PC-3 (cell line): ENCODE measurements at regions not wholly inside any gene's neighbourhood (a gene's known extent, or its start where the extent isn't known, plus 50 kb on each side); places are given as distances from the start of the nearest gene placed in this dataset.

ENCODE experiments used
- ATAC-seq: fragments of 200-7000 bp; cut with Tn5 transposase; 2 replicates; pipeline ENCODE4 v1.9.1; 2020; ENCODE audit warnings: mild to moderate bottlenecking, moderate library complexity
- BruUV-seq: library from RNA; stranded (reverse); fragments of 400-500 nt; replicated peaks from 2 replicates; lab custom pipeline; 2021; lab: Mats Ljungman, UMichigan
- CTCF ChIA-PET: fragments of 300-600 bp; sonication (Branson Sonifier 250); formaldehyde crosslinking; loops from one replicate; lab custom pipeline; 2022; ENCODE audit warnings: antibody characterized with exemption; lab: Charles Lee
- POLR2A ChIA-PET: fragments of 300-600 bp; sonication (Branson Sonifier 250); formaldehyde crosslinking; loops from one replicate; lab custom pipeline; 2022; ENCODE audit warnings: antibody characterized with exemption; ENCODE audit not compliant: unreplicated experiment; lab: Charles Lee
- DNase-seq: peaks from one replicate; pipeline ENCODE4 v3.0.0-alpha.2; 2015
- H2AFZ ChIP-seq: fragments of 300-600 bp; sonication (generic); 2 replicates; pipeline ENCODE4 v1.6.0; 2016; ENCODE audit warnings: antibody characterized with exemption, low read length
- H3F3A ChIP-seq: fragments of 300-600 bp; sonication (generic); one replicate; pipeline ENCODE4 v1.6.0; 2017; ENCODE audit warnings: antibody characterized with exemption, low read length, control low read depth, mild to moderate bottlenecking; ENCODE audit not compliant: unreplicated experiment
- H3K27ac ChIP-seq: fragments of 300-600 bp; sonication (generic); 2 replicates; pipeline ENCODE4 v1.5.1; 2016; ENCODE audit warnings: mild to moderate bottlenecking, low read length
- H3K27me3 ChIP-seq: fragments of 300-600 bp; sonication (generic); 2 replicates; pipeline ENCODE4 v1.6.1; 2016; ENCODE audit warnings: low read length, mixed read lengths
- H3K36me3 ChIP-seq: fragments of 300-600 bp; sonication (generic); 2 replicates; pipeline ENCODE4 v1.6.1; 2016; ENCODE audit warnings: low read depth, mixed run types, low read length, mixed read lengths
- H3K4me1 ChIP-seq: fragments of 300-600 bp; sonication (generic); 2 replicates; pipeline ENCODE4 v1.5.1; 2016; ENCODE audit warnings: low read length; ENCODE audit not compliant: insufficient read depth
- H3K4me2 ChIP-seq: fragments of 300-600 bp; sonication (generic); 2 replicates; pipeline ENCODE4 v1.6.0; 2016; ENCODE audit warnings: low read length
- H3K4me3 ChIP-seq: fragments of 300-600 bp; sonication (generic); 2 replicates; pipeline ENCODE4 v1.5.1; 2016; ENCODE audit warnings: mild to moderate bottlenecking, low read length, mixed read lengths
- H3K79me2 ChIP-seq: fragments of 300-600 bp; sonication (generic); 2 replicates; pipeline ENCODE4 v1.6.1; 2017; ENCODE audit warnings: low read length, mixed read lengths
- H3K9ac ChIP-seq: fragments of 300-600 bp; sonication (generic); 2 replicates; pipeline ENCODE4 v1.6.0; 2016; ENCODE audit warnings: mild to moderate bottlenecking, low read length
- H3K9me2 ChIP-seq: fragments of 300-600 bp; sonication (generic); replicated peaks from 2 replicates; pipeline ENCODE4 v1.6.1; 2016; ENCODE audit warnings: mixed run types, low read length, mixed read lengths
- H3K9me3 ChIP-seq: fragments of 300-600 bp; sonication (generic); 2 replicates; pipeline ENCODE4 v1.6.1; 2016; ENCODE audit warnings: low read length, mixed read lengths
- H4K20me1 ChIP-seq: fragments of 300-600 bp; sonication (generic); 2 replicates; pipeline ENCODE4 v1.6.1; 2016; ENCODE audit warnings: low read length, mixed read lengths
- EZH2 ChIP-seq: fragments of 300-600 bp; sonication (generic); IDR thresholded peaks from one replicate; pipeline ENCODE4 v1.6.1; 2017; ENCODE audit warnings: antibody characterized with exemption, mild to moderate bottlenecking, low read length; ENCODE audit not compliant: unreplicated experiment
- EZH2phosphoT487 ChIP-seq: fragments of 300-600 bp; sonication (generic); IDR thresholded peaks from 2 replicates; pipeline ENCODE4 v1.6.1; 2018; ENCODE audit warnings: mild to moderate bottlenecking, antibody characterized with exemption, low read length, borderline replicate concordance
- intact Hi-C: fragments of 100-400 bp; cut with micrococcal nuclease; formaldehyde crosslinking; loops from 2 replicates; pipeline ENCODE4 v1.9.0; 2023
- TF ChIP-seq, protein P1 (sequence below): fragments of 300-600 bp; sonication (generic); conservative IDR thresholded peaks from 2 replicates; pipeline ENCODE4 v1.5.1; 2017; ENCODE audit warnings: antibody characterized with exemption, low read depth, mild to moderate bottlenecking, low read length

DNA sequence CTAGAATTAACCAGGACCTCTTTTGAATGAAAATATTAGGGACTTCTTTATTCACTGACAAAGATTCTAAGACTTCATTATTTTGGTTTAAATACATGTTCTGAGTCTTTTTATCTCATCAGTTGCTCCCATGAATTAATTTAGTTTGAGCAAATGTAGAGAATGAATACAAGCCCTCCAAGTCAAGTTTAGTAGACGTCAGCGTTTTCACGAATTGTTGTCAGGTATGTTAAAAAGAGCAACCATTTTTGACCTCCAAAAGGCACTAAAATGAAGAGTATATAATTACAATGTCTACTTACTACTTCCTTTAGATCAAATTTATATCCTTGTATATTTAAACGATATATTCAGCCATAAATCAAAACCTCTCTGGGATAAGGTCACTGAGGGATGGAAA, 809.3 kb upstream of the CDH6 start:
- no peaks in the 10 kb centered on the region for H3K36me3 ChIP-seq
- no peak overlapping the region for H3K4me3 ChIP-seq
- H3K27me3 ChIP-seq = no peaks in the 10 kb centered on the region
- no peak for ATAC-seq
- no peak for DNase-seq
- BruUV-seq = no TSS peak
- intact Hi-C loops = no loop called here
- H3K9ac ChIP-seq = no peak overlapping the region
- ChIA-PET CTCF (no interaction called here), POLR2A (no interaction called here)
- no peaks in the 10 kb centered on the region for H3K79me2 ChIP-seq
- no peak overlapping the region for H2AFZ ChIP-seq
- no peaks in the 10 kb centered on the region for H4K20me1 ChIP-seq
- no peaks in the 10 kb centered on the region for H3K9me3 ChIP-seq
- no peak overlapping the region for H3K27ac ChIP-seq
- no peaks in the 10 kb centered on the region for H3F3A ChIP-seq
- H3K4me1 ChIP-seq = no peaks in the 10 kb centered on the region
- no peak for TF ChIP-seq EZH2phosphoT487
- no peaks in the 10 kb centered on the region for H3K9me2 ChIP-seq
- no peak overlapping the region for H3K4me2 ChIP-seq

DNA sequence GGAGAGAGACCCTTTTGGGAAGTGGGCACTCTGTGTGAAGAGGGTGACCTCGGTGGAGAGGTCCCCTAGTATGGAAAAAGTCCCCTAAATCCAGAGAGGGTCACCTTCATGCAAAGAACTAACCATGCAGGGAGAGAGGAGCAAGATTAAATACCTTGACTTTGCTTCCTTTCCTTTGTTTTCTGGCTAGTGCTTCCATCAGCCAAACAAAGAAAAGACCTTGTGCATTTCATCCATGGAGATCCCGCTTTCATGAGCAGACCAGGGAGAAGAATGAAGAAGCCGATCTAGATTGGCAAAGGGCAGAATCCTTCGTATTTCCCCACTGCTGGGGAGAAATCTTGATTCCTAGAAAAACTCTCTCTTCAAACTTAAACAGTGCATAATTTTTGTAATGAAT, 813.3 kb upstream of the CDH6 start:
- Histone ChIP-seq H3K27ac (no peak overlapping the region), H3K4me3 (no peak overlapping the region), H2AFZ (no peak overlapping the region), H3K4me2 (no peak overlapping the region), H3K9ac (no peak overlapping the region), H3K9me2 (no peaks in the 10 kb centered on the region), H3K79me2 (no peaks in the 10 kb centered on the region), H3K27me3 (no peaks in the 10 kb centered on the region), H3K9me3 (no peaks in the 10 kb centered on the region), H3F3A (no peaks in the 10 kb centered on the region), H3K36me3 (no peaks in the 10 kb centered on the region), H3K4me1 (peaks cover 15% of the 10 kb centered on the region), H4K20me1 (no peaks in the 10 kb centered on the region)
- DNase-seq = no peak
- no peak for ATAC-seq
- POLR2A ChIA-PET = no interaction called here
- intact Hi-C loops = no loop called here
- no peak for TF ChIP-seq EZH2
- TF ChIP-seq, protein P1, sequence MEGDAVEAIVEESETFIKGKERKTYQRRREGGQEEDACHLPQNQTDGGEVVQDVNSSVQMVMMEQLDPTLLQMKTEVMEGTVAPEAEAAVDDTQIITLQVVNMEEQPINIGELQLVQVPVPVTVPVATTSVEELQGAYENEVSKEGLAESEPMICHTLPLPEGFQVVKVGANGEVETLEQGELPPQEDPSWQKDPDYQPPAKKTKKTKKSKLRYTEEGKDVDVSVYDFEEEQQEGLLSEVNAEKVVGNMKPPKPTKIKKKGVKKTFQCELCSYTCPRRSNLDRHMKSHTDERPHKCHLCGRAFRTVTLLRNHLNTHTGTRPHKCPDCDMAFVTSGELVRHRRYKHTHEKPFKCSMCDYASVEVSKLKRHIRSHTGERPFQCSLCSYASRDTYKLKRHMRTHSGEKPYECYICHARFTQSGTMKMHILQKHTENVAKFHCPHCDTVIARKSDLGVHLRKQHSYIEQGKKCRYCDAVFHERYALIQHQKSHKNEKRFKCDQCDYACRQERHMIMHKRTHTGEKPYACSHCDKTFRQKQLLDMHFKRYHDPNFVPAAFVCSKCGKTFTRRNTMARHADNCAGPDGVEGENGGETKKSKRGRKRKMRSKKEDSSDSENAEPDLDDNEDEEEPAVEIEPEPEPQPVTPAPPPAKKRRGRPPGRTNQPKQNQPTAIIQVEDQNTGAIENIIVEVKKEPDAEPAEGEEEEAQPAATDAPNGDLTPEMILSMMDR = no peak
- TF ChIP-seq EZH2phosphoT487 = no peak
- CTCF ChIA-PET = no interaction called here
- no TSS peak for BruUV-seq

- ATAC-seq (peak; percentile 93), DNase-seq (peak; percentile 72)
- H3K27ac ChIP-seq = peak overlapping the region; percentile 24; the same call in 1 of the 2 replicates
- no peaks in the 10 kb centered on the region for H3K79me2 ChIP-seq
- POLR2A ChIA-PET = no interaction called here
- no peaks in the 10 kb centered on the region for H3K27me3 ChIP-seq
- H3F3A ChIP-seq = no peaks in the 10 kb centered on the region
- H3K9me3 ChIP-seq = no peaks in the 10 kb centered on the region
- TF ChIP-seq EZH2phosphoT487 (no peak), EZH2 (no peak)
- TF ChIP-seq, protein P1 = no peak
- H3K9ac ChIP-seq = no peak overlapping the region
- no peaks in the 10 kb centered on the region for H3K9me2 ChIP-seq
- no peaks in the 10 kb centered on the region for H4K20me1 ChIP-seq
- H3K4me2 ChIP-seq = peak overlapping the region; percentile 9; the same call in 1 of the 2 replicates
- H3K36me3 ChIP-seq = no peaks in the 10 kb centered on the region
- peaks cover 15% of the 10 kb centered on the region for H3K4me1 ChIP-seq
- CTCF ChIA-PET = no interaction called here
- no peak overlapping the region for H3K4me3 ChIP-seq
- intact Hi-C loops = no loop called here
- no TSS peak for BruUV-seq
- H2AFZ ChIP-seq = no peak overlapping the region
Measured at GRCh38 chr5:30376848-30377247, 816.6 kb upstream of the CDH6 start.
